Breast epithelium (tissue), 4 donors: ENCODE measurements at regions not wholly inside any gene's neighbourhood (a gene's known extent, or its start where the extent isn't known, plus 50 kb on each side); places are given as distances from the start of the nearest gene placed in this dataset.
"Not testable (repeated sequence)": the region's sequence is repeated elsewhere in the genome, so short reads cannot be mapped to it uniquely, and the experiment has no call there.

Experiments used
- DNase-seq, 2 donors: peaks; one replicate each; pipeline ENCODE4 v3.0.0-alpha.2; 2019; ENCODE audit warnings: low spot score in 2 of 2
- H3K27ac ChIP-seq, 2 donors: fragments of 200-600 bp; sonication (generic) in 1 of 2; one replicate each; pipeline ENCODE4 v1.5.1; 2016 to 2019; ENCODE audit warnings: mild to moderate bottlenecking in 1 of 2
- H3K27me3 ChIP-seq, 2 donors: fragments of 200-600 bp; sonication (generic) in 1 of 2; one replicate each; pipeline versions ENCODE4 v1.5.1 to v1.6.0; 2017 to 2019; ENCODE audit warnings: control low read depth in 1 of 2, mild to moderate bottlenecking in 1 of 2
- H3K36me3 ChIP-seq: fragments of 200-600 bp; one replicate; pipeline ENCODE4 v1.5.1; 2019
- H3K4me1 ChIP-seq, 2 donors: fragments of 200-600 bp; sonication (generic); one replicate each; pipeline ENCODE4 v1.5.1; 2016 to 2019; ENCODE audit warnings: control low read depth in 1 of 2
- H3K4me3 ChIP-seq, 3 donors: fragments of 200-600 bp; sonication (generic); 1 replicate in 2 of 3; 2 replicates in 1 of 3; pipeline ENCODE4 v1.5.1; 2016 to 2019; ENCODE audit warnings: mild to moderate bottlenecking in 3 of 3, moderate library complexity in 2 of 3
- H3K9me3 ChIP-seq, 2 donors: fragments of 200-600 bp; sonication (generic) in 1 of 2; one replicate each; pipeline ENCODE4 v1.5.1; 2016 to 2019; ENCODE audit warnings: control low read depth in 1 of 2
- intact Hi-C: fragments of 100-400 bp; cut with DNase I; formaldehyde crosslinking; loops from one replicate; pipeline ENCODE4 v1.15.1; 2023; ENCODE audit warnings: low total_unique reads

DNA sequence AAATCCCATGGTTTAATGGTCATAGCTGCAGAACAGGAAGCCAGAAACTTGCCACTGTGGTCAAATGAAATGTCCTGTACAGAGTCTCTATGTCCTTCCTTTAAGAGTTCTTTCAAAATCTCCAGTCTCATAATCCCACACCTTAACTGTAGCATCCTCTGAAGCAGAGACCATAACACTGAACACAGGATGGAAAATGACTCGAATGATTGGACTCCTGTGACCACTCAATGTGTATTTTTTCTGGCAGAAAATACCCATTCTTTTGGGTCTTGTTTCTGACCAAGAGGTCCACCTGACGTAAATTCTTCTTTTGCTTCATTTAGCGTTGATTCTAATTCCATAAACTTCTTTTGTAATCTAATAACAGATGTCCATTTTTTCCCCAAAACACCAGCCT, 181.4 kb upstream of the PLGLB2 start:
- H3K27ac ChIP-seq, DNase-seq, H3K36me3 ChIP-seq, H3K4me3 ChIP-seq, H3K9me3 ChIP-seq, H3K27me3 ChIP-seq, intact Hi-C loops, H3K4me1 ChIP-seq: not testable (repeated sequence)

DNA sequence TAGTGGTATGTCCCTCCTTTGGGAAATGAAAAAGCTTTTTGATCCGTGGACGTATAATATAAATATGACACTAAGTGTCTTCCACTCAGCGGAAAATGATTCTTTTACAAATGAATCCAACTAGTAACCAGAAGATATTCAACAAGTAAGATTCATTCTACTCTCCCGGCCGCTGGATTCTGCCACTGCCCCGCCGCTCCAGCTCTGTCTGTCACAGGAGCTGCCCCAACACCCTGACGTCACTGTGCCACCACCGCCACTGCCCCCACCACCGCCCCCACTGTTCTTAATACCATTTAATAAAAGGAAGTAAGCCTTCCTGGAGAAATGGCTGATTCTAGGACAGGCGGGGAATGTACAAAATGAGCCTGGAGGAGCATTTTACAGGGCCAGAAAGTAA, 180.8 kb upstream of the PLGLB2 start:
- H3K4me3 ChIP-seq, intact Hi-C loops, H3K9me3 ChIP-seq, H3K27me3 ChIP-seq, H3K4me1 ChIP-seq, H3K36me3 ChIP-seq, H3K27ac ChIP-seq, DNase-seq: not testable (repeated sequence)

DNA sequence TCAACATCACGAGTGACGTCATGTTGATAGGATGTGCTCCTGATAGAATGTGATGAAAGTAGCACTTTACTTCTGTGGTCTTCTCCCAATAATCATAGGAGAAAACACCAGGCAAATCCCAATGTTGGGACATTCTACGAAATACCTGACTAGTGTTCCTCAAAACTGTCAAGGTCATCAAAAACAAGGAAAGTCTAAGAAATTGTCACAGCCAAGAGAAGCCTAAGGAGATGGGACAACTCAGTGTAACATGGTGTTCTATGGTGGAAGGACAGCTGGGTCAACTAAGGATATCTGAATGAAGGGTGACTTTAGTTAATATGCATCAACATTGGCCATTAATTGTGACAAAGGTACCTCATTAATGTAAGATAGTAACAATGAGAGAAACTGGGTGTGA, 180.0 kb upstream of the PLGLB2 start:
- H3K4me3 ChIP-seq, intact Hi-C loops, H3K4me1 ChIP-seq, H3K27me3 ChIP-seq, H3K36me3 ChIP-seq, H3K27ac ChIP-seq, H3K9me3 ChIP-seq, DNase-seq: not testable (repeated sequence)

DNA sequence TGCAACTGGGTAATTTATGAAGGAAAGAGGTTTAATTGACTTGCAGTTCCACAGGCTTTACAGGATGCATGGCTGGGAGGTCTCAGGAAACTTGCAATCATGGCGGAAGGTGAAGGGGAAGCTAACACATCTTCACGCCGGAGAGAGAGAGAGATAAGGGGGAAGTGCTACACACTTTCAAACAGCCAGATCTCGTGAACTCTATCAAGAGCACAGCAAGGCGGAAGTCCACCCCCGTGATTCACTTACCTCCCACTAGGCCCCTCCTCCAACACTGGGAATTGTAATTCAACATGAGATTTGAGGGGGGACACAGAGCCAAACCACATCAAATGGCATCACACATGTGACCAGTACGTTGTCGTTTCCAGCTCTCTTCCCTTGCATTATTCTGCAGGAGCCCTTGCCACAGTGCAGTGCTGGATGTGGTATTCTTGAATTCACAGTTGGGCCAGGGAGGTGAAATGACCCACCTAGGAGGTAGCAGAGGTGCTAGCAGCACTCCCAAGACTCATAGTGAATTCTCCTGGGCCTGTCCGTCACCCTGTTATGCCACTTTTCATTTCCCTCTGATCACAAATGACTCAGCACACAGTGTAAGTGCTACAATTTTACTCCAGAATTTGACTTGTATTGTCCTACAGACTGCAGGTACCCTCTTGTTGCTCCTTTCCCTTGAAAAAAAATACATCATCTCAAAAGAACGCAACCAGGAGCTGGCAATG, 179.2 kb upstream of the PLGLB2 start:
- H3K36me3 ChIP-seq, H3K27ac ChIP-seq, H3K9me3 ChIP-seq, intact Hi-C loops, H3K4me3 ChIP-seq, H3K4me1 ChIP-seq, DNase-seq, H3K27me3 ChIP-seq: not testable (repeated sequence)

DNA sequence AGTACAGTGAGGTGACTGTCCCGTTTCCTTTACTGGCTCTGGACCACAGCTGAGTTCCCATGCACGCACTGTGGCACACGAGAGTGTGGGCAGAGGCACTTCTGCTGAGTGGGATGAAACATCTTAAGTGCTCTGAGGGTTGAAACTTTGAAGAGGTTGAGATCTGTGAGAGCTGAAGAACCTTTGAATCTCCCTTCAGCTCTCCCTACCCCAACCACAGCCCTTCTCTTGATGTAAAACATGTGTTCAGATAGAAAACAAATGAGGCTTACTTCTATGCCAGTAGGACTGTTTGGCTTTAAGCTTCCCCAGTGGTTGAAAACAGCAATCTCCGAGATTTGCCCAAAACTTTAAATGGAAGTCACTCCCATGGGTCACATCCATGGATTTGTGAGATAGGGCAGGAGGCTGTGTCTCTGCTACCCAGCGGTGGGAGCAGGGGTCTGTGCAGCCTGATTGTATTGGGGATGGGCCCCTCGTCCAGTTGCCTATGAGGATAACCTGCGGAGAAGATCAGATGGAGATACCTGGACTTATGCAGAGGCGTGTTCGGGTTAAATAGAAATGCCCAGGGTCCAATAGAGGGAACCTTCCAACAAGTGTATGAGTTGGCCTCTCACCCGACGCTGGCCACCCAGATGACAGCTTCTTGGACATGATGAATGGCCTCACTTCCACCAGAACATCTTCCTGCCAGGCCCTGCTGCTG, 178.0 kb upstream of the PLGLB2 start:
- intact Hi-C loops, H3K4me1 ChIP-seq, H3K27ac ChIP-seq, H3K9me3 ChIP-seq, H3K36me3 ChIP-seq, H3K27me3 ChIP-seq, H3K4me3 ChIP-seq, DNase-seq: not testable (repeated sequence)

DNA sequence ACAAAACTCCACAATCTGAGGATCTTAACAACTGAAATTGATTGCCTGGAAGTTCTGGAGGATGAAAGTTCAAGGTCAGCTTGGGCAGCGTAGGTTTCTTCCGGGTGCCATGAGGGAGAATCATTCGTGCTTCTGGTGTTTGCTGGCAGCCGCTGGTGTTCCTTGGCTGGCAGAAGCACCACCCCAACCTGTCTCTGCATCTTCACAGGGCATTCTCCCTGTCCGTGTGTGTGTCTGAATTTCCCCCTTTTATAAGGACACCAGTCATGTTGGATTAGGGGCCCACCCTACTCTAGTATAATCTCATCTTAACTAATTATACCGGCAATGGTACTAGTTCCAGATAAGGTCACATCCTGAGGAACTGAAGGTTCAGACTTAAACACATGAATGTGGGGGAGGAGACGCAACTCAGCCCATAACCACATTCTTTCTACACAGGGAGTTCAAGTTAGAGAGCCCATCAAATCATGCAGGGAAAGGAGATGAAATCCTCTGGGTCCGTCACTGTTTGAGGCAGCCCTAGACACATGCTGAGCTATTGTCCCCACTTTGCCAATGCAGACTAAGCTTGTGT, 175.9 kb upstream of the PLGLB2 start:
- DNase-seq, H3K27me3 ChIP-seq, H3K4me1 ChIP-seq, H3K4me3 ChIP-seq, H3K27ac ChIP-seq, intact Hi-C loops, H3K36me3 ChIP-seq, H3K9me3 ChIP-seq: not testable (repeated sequence)

DNA sequence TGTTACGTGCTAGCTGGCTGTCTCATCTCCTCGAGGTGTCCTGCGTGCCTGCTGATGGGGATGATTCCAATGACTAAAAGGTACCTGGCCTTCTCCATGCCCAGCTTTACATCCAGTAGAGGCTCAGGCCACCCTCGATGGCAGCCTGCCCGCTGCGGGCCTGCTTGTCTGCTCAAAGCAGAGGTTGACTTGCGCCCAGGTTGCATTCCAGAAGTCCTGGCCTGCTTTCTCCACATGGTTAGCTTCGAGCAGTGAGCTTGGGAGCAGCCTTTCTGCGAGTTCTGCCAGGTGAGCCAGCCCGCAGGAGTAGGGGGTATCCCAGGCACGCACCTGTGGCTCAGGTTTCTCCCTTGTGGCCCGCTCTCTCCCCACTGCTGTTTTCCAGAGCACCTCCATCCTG, 175.0 kb upstream of the PLGLB2 start:
- H3K36me3 ChIP-seq, H3K27me3 ChIP-seq, H3K9me3 ChIP-seq, intact Hi-C loops, H3K4me3 ChIP-seq, H3K4me1 ChIP-seq, DNase-seq: not testable (repeated sequence)
- peak overlapping the region in 1 of 2 donors; percentile 63 for H3K27ac ChIP-seq

DNA sequence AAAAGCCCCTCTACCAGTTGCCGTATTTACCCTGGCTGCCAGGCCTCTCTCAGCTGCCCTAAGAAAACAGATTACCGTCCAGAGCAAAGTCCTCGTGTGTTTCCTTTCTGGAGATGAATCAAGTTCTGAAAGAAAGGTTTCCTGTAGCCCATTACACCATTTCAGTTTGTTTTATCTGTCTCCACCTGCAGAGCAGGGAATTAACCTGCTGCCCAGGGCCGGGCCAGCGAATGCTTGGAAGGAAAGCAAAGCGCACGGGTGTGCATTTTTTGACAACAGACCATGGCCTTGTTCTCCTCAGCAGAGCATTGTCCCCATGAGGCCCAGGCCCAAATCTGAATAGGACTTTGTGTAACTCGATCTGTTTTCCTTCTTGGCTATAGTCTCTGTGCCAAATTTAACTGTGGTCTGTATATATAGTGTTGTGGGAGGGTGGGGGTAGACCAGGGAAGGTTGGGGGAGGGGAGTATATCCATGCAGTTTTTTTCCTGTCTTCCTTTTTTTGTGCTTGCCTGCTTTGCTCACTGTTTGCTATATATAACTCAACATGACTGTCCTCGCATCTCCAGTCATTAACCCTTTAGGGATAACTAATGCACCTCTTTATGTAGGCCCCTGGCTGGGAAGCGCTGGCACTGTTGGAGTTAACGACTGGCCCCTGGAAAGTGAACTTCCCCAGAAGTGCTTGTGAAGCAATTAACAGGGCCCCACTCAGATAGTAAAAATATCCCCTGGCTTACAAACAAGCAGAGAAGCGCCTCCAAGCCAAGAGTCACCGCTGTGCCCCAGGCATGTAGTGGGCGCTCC, 174.3 kb upstream of the PLGLB2 start:
- H3K9me3 ChIP-seq, H3K4me3 ChIP-seq, H3K36me3 ChIP-seq, H3K27ac ChIP-seq, H3K4me1 ChIP-seq, intact Hi-C loops, H3K27me3 ChIP-seq, DNase-seq: not testable (repeated sequence)

DNA sequence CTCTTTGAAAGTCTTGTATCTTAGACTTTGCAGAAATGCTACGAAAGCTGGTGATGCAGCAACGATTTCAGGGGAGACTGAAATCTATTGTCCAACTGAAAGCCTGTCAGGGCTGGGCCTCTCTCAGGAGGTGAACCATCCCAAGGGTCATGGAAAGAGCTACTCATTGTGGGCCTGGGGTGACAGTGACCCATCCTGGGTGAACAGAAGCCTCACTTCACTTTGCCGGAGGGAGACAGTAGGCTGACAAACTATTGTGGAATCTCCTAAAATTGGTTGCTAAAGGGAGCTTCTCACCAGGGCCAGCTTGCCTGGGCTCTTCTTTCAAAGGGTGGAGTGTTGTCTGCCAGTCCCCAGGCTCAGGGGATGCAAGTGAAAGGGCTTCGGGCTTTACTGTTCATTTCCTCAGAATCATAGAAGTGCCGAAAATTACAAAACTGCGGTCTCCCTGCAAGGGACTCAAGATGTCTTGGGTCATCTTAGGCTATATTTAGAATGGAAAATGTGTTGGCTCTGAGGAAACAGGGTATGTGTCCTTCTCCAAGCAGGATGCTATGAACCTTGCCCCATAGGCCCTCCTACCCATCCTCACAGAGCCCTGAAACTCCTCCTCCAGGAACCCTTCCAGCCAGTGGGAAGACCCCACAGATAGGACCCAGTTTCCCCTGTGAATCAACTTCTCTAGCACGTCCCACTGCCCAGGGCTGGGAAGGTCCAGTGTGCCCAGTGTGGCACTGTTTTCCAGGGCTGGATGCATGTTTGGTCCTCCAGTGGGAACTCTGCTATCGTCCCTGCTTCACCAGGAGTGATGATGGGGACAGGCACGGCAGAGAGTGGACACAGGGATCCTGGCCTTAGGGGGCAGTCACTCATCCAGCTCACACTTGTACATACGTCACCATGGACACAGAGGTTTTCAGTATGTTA, 173.4 kb upstream of the PLGLB2 start:
- H3K27ac ChIP-seq, H3K4me1 ChIP-seq, intact Hi-C loops, H3K36me3 ChIP-seq, DNase-seq, H3K9me3 ChIP-seq, H3K27me3 ChIP-seq, H3K4me3 ChIP-seq: not testable (repeated sequence)

DNA sequence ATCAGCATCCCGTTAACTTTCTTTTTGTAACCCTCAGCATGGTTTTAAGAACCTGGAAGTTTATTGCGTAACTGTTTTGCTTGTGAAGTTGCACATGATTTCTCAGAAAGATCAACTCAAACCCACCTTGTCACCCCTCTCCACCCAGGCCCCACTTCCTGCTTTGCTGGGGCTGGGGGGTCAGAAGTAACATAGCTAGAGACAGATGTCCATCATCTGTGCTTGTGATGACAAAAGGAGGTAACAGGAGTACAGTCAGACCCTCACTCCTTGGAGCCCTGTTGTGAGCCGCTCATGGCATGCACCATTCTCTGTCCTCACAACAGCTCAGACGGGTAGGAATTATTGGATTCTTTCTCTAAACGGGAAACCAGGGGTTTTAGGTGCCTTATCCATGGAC, 172.7 kb upstream of the PLGLB2 start:
- H3K4me3 ChIP-seq, H3K36me3 ChIP-seq, intact Hi-C loops, DNase-seq, H3K27ac ChIP-seq, H3K4me1 ChIP-seq, H3K9me3 ChIP-seq, H3K27me3 ChIP-seq: not testable (repeated sequence)

DNA sequence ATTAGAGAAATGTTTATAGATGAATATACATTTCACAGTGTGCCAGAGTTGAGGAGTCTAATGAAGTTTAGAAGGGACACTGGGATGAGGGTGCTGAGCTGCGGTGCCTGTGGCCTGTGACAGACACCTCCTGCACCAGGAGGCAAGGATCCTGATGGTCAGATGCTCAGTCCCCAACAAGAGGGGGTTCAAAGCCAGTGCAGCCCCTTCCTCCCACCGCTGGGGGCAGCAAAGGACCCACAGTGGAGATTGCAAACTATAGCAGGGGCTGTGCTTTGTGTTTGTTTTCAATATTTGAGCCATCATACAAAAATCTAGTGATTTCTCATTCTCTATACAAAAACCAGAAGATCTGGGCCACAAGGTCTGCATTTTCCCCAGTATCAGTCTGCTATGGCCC, 170.5 kb upstream of the PLGLB2 start:
- H3K36me3 ChIP-seq, H3K4me1 ChIP-seq, intact Hi-C loops, H3K9me3 ChIP-seq, DNase-seq, H3K4me3 ChIP-seq, H3K27ac ChIP-seq, H3K27me3 ChIP-seq: not testable (repeated sequence)

DNA sequence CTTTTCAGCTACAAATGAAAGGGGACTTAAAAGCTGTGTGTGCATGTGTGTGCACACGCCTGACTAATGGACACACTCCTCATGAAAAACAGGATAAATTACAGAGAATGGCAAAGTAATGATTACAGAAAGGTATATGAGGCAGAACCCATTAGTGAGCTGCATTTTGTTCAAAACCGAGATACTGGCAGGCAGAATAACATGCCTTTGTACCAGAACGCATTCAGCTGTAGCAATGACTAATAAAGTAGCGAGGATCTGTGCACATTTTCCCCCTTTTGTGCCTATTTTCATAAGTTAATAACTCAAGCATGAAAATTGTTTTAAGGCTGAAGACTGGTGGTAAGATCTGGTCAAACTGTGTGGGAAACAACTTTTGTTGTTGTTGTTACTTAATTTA, 165.7 kb upstream of the PLGLB2 start:
- H3K9me3 ChIP-seq, intact Hi-C loops: not testable (repeated sequence)

More for the DNA sequence above, 165.7 kb upstream of the PLGLB2 start:
- not testable (repeated sequence) for H3K4me1 ChIP-seq, H3K4me3 ChIP-seq, H3K27ac ChIP-seq, H3K36me3 ChIP-seq, H3K27me3 ChIP-seq, DNase-seq
